Activated CD4-positive, alpha-beta T cell treated with anti-CD3 and anti-CD28 coated beads, Interleukin-2, amount 50 U/mL, for 16 hours (primary cell): ENCODE measurements at regions not wholly inside any gene's neighbourhood (a gene's known extent, or its start where the extent isn't known, plus 50 kb on each side); places are given as distances from the start of the nearest gene placed in this dataset.
"Not testable (repeated sequence)": the region's sequence is repeated elsewhere in the genome, so short reads cannot be mapped to it uniquely, and the experiment has no call there.

ENCODE experiments used
- DNase-seq: peaks from one replicate; pipeline ENCODE4 v3.0.0-alpha.2; 2020

DNA sequence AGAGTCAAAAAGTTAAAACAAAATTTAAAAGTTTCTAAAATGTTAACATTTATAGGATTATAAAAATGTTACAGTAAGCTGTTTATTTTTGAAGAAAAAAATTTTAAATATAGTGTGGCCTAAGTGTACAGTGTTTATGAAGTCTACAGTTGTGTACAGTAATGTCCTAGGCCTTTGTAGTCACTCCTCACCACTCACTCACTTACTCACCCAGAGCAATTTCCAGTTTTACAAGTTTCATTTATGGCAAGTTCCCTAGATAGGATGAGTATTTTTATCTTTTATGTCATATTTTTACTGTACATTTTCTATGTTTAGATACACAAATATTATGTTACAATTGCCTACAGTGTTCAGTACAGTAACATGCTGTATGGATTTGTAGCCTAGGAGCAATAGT lies 419.9 kb downstream of the ARL4A start:
- DNase-seq: no peak

DNA sequence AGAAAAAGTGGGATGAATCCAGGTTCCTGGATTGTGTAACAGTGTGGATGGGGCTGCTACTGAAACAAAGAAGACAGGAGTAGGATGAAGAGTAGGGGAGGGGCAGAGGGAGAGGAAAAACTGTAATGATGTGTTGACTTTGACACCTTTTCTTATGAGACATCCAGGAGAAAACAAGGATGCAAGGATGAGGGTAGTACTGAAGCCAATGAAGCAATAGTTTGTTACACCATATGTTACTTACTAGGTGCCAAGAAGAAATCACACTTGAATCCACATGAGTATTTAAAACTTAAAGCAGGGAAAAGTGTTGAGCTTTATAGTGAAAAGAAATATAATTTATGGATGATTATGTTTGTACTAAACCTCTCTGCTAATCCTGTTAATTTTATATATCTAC lies 420.6 kb downstream of the ARL4A start:
- DNase-seq: no peak

DNA sequence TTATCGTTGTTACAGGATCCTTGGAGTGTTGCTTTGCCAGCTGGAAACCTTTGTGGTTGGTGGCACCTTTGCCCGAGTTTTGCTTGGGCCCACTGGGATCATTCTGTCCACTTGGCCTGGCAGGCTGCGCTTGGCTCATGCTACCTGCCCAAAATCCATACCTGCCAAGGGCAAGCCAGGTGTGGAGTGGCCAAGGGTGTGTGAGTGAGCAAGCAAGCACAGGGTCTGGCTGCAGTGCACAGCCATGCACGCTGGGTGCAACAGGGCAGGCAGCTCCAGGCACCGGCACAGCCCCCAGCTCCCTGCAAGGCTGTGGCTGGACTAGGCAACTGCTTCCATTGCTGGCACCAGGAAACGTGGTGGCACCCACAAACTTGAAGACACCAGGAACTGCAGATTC lies 421.8 kb downstream of the ARL4A start:
- no peak for DNase-seq

DNA sequence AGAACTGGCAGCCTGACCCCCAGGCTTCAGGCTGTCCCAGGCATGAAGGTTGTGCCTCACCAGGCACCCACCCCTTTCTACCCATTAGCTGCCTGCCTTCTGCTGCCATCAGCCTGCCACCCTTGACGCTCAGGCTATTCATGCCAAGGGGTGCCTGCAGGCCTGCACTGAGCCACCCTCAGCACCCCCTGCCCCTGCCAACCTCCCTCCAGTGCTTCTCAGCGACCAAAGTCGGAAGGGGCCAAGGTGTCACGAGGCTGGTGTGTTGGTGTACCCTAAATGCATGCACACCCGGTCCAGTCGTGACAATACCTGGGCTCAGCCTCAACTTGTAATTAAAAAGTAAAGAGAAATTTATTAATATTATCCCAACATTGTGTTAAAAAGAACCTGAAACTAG lies 422.7 kb downstream of the ARL4A start:
- no peak for DNase-seq

DNA sequence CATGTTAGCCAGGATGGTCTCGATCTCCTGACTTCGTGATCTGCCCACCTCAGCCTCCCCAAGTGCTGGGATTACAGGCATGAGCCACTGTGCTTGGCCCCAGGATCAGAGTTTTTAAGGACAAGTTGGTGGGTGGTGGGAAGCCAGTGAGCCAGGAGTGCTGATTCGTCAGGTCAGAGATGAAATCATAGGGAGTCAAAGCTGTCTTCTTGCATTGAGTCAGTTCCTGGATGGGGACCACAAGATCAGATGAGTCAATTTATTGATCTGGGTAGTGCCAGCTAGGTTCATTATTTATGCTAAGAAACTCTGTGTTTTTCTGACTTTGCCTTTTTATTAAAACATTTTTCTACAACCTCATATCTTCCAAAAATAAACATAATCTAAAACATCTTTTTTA lies 423.8 kb downstream of the ARL4A start:
- DNase-seq: peak; percentile 78

DNA sequence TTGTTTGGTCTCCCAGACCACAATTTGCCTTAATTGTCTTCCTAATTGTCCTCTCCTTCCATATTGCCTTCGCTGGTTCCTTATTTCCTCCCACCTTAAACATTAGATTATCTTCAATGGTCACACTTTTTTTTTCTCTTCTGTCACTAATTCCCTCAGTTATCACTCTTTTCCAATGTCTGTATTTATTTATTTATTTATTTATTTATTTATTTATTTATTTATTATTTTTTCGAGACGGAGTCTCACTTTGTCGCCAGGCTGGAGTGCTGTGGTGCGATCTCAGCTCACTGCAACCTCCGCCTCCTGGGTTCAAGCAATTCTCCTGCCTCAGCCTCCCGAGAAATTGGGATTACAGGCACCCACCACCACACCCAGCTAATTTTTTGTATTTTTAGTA lies 426.8 kb downstream of the ARL4A start:
- not testable (repeated sequence) for DNase-seq

DNA sequence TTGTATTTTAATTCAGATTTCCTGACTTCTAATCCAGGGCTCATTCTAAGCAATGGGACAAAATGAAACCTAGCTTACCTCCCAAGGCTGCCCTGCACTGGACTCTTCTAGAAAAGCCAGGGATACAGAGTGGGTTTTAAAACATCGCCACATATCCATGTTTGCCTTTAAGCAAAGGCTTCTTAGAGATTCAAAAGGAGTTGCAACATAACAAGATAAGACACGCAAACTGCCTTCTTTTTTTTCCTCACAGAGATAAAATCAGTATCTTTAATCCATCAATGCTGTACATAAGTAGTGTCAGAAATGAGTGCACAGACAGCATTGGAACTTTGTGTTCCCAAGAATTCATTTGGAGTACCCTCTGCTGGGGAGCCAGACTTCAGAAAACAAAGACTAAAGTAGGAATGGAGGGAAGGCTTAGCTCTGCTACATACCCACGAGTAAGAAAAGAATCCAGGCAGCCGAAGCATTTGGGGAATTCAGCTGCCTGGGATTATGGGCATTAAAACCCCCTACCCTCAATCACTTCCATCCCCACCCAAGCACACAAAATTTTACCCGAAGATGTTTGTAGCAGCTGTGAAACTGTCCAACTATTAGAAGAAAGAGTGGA lies 427.8 kb downstream of the ARL4A start:
- no peak for DNase-seq

DNA sequence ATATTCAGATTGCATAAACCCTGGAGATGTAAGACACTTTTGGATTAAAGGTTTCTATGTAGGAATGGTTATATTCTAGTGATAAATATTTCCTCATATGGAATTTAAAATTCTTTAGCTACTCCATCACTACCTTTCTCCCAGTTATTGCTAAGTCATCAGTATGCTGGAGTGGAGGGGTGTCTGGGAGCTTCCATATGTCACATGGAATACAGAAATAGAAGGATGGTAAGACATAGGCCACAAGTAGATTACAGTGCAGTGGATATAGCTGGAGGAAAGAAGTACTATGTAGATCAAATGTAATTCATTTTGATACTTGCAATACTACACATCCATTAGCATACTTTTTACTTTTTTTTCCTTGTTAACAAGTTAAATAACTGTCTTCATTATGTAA lies 428.4 kb downstream of the ARL4A start:
- no peak for DNase-seq

DNA sequence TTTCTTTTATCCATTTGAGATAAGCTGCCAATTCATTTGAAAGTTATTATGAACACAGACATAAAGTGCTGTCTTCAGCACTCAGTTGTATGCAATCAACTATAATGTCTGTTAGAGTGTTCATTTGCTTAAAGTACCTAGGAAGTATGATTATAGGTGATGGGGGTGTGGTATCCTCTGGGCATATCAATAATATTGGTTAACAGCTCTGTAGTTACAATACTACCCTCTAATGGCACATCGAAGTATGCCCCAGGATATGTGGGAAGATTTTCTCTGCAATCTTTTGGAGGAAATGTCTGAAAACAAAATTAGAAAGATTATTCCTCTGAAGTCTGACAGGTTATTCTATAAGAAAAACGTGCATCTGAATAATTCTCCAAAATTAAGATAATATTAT lies 429.7 kb downstream of the ARL4A start:
- no peak for DNase-seq

DNA sequence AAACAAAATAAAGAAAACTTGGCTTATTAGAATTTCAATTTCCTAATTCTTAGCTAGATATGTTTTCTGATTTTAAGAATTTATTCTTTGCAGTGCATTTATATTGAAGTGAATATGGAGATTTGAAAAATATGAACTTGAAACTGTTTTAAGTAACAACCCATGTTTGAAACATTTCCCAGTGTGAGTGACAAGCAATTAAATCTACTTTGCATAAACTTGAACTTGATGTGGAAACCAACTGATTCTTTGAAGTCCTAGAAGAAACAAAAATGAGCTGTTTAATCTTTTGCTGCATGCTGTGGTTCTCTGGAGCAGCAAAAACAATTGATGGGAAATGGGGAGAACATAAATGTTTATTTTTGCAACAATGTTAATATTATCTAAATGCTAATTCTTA lies 430.2 kb downstream of the ARL4A start:
- no peak for DNase-seq

DNA sequence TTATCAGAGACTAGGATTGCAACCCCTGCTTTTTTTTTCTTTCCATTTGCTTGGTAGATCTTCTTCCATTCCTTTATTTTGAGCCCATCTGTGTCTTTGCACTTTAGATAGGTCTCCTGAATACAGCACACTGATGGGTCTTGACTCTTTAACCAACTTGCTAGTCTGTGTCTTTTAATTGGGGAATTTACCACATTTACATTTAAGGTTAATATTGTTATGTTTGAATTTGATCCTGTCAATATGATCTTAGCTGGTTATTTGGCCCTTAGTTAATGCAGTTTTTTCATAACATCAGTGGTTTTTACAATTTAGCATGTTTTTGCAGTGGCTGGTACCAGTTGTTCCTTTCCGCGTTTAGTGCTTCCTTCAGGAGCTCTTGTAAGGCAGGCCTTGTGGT lies 437.2 kb downstream of the ARL4A start:
- not testable (repeated sequence) for DNase-seq

DNA sequence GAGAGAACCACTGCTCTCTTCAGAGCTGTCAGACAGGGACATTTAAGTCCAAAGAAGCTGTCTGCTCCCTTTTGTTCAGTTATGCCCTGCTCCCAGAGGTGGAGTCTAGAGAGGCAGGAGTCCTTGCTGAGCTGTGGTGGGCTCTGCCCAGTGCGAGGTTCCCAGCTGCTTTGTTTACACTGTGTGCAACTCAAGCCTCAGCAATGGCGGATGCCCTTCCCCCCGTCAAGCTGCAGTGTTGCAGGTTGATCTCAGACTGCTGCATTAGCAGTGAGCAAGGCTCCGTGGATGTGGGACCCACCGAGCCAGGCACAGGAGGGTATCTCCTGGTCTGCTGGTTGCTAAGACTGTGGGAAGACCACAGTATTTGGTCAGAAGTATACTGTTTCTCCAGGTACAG lies 438.9 kb downstream of the ARL4A start:
- no peak for DNase-seq

DNA sequence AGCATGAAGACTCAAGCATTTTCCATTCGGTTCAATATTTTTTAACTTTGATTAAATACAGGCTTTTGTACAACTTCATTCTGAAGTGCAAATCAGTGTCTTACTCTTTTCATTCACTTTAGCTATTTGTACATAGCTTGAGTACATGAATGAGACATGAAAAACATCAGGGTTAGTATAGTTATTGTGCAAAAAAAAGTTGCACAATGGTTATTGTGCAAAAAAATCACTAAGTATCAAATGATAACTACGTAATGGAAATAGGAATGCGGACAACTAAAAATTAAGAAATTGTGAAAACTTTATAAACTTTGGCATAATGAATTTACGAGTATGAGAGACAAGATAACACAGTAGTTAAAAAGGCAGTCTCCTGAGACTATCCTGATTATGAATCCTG lies 442.9 kb downstream of the ARL4A start:
- DNase-seq: no peak

DNA sequence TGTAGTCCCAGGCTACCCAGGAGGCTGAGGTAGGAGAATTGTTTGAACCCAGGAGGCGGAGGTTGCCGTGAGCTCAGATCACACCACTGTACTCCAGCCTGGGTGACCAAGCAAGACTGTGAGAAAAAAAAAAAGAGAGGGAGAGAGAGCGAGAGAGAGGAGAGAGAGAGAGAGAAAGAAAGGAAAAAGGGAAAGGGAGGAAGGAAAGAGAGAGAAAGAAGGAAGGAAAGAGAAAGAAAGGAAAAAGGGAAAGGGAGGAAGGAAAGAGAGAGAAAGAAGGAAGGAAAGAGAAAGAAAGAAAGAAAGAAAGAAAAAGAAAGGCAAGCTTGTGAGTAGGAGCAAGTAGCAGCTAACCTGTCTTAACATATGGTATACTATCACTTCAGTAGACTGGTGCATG lies 443.5 kb downstream of the ARL4A start:
- not testable (repeated sequence) for DNase-seq

DNA sequence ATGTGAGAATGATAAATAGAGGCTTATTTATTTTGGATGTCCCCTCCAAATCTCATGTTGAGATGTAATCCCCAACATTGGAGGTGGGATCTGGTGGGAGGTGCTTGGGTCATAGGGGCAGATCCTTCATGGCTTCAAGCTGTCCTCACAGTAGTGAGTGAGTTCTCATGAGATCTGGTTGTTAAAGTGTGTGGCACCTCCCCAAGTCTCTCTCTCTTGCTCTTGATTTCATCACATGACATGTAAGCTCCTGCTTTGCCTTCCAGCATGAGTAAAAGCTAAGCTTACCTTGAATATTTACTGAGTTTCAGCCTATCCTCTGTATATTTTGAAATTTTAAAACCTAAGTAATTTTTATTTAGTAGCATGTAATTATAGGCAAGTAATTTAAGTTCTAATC lies 444.9 kb downstream of the ARL4A start:
- no peak for DNase-seq

DNA sequence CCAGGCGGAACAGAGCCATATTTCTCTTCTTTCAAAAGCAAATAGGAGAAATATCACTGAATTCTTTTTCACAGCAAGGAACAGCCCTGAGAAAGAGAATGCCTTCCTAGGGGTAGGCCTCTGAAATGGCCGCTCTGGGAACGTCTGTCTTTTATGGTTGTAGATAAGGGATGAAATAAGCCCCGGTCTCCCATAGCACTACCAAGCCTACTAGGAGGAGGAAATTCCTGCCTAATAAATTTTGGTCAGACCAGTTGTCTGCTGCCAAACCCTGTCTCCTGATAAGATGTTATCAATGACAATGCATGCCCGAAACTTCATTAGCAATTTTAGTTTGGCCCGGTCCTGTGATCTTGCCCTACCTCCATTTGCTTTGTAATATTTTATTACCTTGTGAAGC lies 448.9 kb downstream of the ARL4A start:
- DNase-seq: not testable (repeated sequence)

DNA sequence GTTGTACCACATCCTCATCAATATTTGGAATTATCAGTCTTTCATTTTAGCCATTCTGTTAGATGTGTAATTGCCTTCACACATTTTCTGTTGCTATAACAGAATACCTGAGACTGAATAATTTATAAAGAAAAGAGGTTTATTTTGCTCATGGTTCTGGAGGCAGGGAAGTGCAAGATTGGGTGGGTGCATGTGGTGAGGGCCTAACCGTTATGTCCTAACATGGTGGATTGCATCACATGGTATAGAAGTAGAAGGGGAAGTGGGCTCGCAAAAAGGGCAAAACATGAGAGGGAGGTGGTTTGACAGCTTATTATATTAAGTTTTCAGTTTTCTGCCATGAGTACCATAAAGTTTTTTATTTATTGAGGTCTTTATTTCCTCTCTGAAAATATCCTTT lies 452.0 kb downstream of the ARL4A start:
- DNase-seq: no peak

DNA sequence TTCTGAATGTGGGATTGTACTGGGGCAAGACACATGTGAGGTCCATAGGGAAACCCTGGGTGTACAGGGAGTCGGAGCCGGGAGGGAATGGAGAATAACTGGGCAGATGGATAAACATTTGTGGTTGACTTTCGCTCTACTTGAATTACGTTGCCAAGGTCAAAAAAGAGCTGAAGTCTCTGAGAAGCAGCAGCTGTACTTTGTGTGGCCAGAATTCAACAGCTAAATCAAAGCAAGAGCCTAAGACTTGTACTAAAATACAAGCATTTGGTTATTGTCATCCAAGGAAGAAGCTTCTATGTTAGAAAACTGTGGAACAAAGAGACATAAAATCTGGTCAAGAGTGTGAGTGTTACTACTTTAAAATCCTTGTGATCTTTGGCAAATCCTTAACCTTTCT lies 457.2 kb downstream of the ARL4A start:
- no peak for DNase-seq

DNA sequence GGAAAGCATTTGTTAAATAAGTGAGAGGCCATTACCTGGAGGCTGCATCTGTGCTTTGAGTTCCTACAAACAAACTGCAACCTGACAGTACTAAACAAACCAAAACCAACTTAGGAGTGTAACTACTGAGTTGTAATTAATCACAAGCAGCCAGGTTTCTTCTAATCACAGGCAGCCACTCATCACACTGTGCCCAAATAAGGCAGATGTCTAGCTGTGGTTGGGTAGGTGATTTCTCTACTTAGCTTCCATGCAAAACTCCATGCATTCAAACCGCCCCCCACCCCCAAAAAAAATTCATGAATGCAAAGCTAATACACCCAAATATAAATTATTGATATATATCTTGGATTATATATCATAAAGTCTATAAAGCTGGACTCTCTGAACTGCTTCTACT lies 461.1 kb downstream of the ARL4A start:
- no peak for DNase-seq

DNA sequence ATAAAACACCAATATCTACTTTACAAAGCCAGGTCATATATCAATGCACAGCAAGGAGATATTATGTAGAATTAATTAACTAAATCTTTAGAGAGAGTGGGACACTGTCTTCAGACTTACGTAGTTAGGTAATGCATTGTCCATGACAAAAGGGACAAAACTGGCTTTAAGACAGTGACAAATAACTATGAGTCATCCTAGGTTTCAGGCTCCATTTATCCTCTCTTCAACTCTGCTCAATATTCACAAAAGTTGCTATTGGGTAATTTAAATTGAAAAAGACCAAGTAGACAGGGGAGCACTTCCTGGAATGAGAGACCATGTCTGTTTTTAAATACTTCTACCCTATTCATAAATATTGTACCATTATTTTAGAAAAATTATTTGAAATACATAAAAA lies 464.5 kb downstream of the ARL4A start:
- no peak for DNase-seq

DNA sequence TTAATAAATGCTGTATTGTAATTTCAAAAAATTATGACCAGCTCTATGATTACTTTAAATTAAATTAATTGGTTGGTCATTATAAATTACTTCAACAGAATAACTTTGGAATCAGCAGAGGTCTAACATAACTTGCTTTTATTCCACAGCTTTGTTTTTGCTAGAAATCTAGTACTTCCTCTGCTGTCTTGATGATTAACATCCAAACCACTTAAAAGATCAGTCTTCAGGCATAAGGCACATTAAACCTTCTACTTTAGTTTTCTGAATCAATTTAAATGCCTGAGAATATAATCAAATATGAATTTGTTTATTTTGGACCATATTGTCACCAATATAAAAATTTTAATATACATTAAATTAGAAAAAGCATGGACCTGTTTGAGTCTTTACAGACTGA lies 465.3 kb downstream of the ARL4A start:
- DNase-seq: no peak

DNA sequence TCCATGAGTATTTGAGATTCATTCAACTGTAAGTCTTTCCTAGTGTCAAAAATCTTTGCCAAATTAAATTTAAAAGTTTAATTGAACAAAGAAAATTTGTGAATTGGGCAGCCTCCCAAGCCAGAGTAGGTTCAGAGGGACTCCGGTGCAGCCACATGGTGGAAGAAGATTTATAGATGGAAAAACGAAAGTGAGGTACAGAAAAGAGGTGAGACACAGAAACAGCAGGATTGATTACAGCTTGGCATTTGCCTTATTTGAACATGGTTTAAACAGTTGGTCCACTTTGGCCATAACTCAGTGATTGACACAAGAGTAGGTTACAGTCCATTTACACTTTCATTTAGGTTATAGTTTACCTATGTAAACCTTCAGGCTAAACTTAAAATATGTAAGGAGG lies 465.8 kb downstream of the ARL4A start:
- no peak for DNase-seq

DNA sequence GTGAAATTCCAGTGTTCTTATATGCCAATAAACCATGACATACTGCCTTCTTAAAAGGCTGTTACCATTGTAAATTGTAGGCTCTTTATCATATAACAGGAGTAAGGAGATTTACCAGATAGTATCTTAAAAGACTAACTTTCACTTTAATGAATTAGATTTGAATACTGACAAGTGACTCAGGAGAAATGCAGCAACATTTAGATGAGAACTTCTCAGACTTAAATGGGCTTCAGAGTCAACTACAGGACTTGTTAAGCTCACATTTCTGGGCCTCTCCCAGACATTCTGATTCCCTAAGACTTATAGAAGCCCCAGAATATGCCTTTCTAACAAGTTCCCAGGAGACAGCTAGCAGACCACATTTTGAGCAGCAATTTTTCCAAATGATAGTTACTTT lies 466.3 kb downstream of the ARL4A start:
- DNase-seq: no peak

DNA sequence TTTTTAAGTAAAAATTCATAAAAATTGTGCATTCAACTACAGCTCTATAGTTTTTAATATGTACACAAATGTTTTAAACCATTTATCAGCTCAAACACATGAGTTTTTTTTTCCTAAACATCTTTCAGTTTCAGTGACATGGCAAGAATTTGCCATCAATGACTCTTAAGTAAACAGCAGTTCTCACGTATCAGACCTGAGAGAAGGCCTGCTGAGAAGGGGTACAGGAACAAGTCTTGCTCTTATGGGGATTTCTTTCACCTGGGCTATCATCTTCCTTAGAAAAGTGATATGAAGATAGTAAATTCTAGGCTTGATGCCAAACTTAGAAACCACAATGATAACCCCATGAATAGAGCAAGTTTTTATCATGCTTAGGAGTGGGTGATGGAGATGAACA lies 467.8 kb downstream of the ARL4A start:
- DNase-seq: no peak

DNA sequence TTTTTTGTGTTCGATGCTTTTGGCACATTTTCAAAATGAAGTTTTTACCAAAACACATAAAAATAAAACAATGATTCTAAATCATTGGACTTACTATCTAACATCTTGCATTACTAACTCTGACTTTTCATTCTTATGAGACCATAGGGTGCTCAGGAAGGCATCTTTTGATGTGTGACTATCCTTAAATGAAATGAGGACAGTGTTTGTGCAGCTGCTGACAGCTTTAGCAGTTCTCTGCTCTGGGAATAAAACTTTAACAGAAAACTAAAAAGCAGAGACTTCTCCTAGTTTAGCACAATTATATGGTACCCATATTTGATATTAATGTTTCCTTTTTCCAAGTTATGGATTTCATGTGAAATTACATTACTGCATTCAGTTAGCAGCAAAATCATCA lies 471.6 kb downstream of the ARL4A start:
- no peak for DNase-seq
